ENCODE measurements at regions not wholly inside any gene's neighbourhood (a gene's known extent, or its start where the extent isn't known, plus 50 kb on each side); places are given as distances from the start of the nearest gene placed in this dataset.

GRCh38 chr1:37098237-37098636 is 63.9 kb upstream of the GRIK3 start:
- no peak for TF ChIP-seq CTCF (IDR thresholded peaks at IDR 0.05; ENCODE audit: control extremely low read depth, extremely low read depth, low read depth, missing control alignments)
- ChIA-PET CTCF (no interaction called here), POLR2A (no interaction called here)
- DNase-seq (ENCODE audit: extremely low spot score) = no peak

- CTCF ChIA-PET = no interaction called here
- POLR2A ChIA-PET = no interaction called here
- TF ChIP-seq CTCF (IDR thresholded peaks at IDR 0.05; ENCODE audit: control extremely low read depth, extremely low read depth, low read depth, missing control alignments) = no peak
- no peak for DNase-seq (ENCODE audit: extremely low spot score)
Measured at GRCh38 chr1:37100310-37100709, 66.0 kb upstream of the GRIK3 start.

- ChIA-PET POLR2A (no interaction called here), CTCF (interaction anchor here (0.7 kb wide), 1 partner anchor 10 kb away, joined by 3 read pairs; no protein-coding TSS in a partner anchor)
- no peak for TF ChIP-seq CTCF (IDR thresholded peaks at IDR 0.05; ENCODE audit: control extremely low read depth, extremely low read depth, low read depth, missing control alignments)
- no peak for DNase-seq (ENCODE audit: extremely low spot score)
Measured at GRCh38 chr1:37102656-37103382, 68.5 kb upstream of the GRIK3 start.

- CTCF ChIA-PET = interaction anchor here (0.7 kb wide), 1 partner anchor 22 kb away, joined by 3 read pairs; no protein-coding TSS in a partner anchor
- no peak for DNase-seq (ENCODE audit: extremely low spot score)
- POLR2A ChIA-PET = no interaction called here
- no peak for TF ChIP-seq CTCF (IDR thresholded peaks at IDR 0.05; ENCODE audit: control extremely low read depth, extremely low read depth, low read depth, missing control alignments)
Measured at GRCh38 chr1:37105911-37106310, 71.6 kb upstream of the GRIK3 start.

- DNase-seq (ENCODE audit: extremely low spot score) = no peak
- POLR2A ChIA-PET = no interaction called here
- TF ChIP-seq CTCF (IDR thresholded peaks at IDR 0.05; ENCODE audit: control extremely low read depth, extremely low read depth, low read depth, missing control alignments) = no peak
- CTCF ChIA-PET = no interaction called here
Measured at GRCh38 chr1:37107153-37107907, 73.0 kb upstream of the GRIK3 start.

- POLR2A ChIA-PET = no interaction called here
- CTCF ChIA-PET = no interaction called here
- no peak for TF ChIP-seq CTCF (IDR thresholded peaks at IDR 0.05; ENCODE audit: control extremely low read depth, extremely low read depth, low read depth, missing control alignments)
- DNase-seq (ENCODE audit: extremely low spot score) = no peak
Measured at GRCh38 chr1:37108596-37109188, 74.4 kb upstream of the GRIK3 start.
